Dendritic cell treated with granulocyte-macrophage colony-stimulating factor and Interleukin-4, amounts not matched to agents 40 ng/mL and 50 ng/mL, for 4 days (primary cell): ENCODE measurements at regions not wholly inside any gene's neighbourhood (a gene's known extent, or its start where the extent isn't known, plus 50 kb on each side); places are given as distances from the start of the nearest gene placed in this dataset.

Experiments
- H3K27ac Mint-ChIP-seq: one replicate; pipeline ENCODE4 v1.8.0; 2022; ENCODE audit warnings: mild to moderate bottlenecking, mixed read lengths
- H3K27me3 Mint-ChIP-seq: one replicate; pipeline ENCODE4 v1.8.0; 2022; ENCODE audit warnings: mild to moderate bottlenecking, mixed read lengths
- H3K36me3 Mint-ChIP-seq: one replicate; pipeline ENCODE4 v1.8.0; 2022; ENCODE audit warnings: low read depth, mixed read lengths
- H3K4me1 Mint-ChIP-seq: one replicate; pipeline ENCODE4 v1.8.0; 2022; ENCODE audit warnings: low read depth, mixed read lengths
- H3K4me3 Mint-ChIP-seq: one replicate; pipeline ENCODE4 v1.8.0; 2022; ENCODE audit warnings: mild to moderate bottlenecking, moderate library complexity, mixed read lengths
- H3K9me3 Mint-ChIP-seq: one replicate; pipeline ENCODE4 v1.8.0; 2022; ENCODE audit warnings: mixed read lengths
- intact Hi-C: fragments of 100-400 bp; cut with micrococcal nuclease; formaldehyde crosslinking; loops from one replicate; pipeline ENCODE4 v1.15.0; 2022

DNA sequence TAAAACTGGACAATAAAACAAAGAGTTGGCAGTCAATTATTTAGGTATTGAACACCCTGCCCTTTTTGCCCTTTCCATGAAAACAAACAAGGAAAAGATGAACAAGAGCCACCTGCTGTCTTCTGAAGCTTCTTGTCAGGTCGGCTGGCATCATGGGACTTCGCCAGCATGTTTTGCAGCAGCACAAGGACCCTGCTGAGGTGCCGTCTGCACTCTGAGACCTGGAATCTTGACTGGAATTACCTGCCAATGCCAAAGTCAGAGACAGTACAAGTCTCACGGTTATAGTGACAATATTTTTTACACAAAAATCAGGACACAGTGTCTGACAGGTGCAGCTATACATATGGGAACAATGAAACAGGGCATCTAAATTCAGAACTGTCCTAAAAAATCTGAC is 284.5 kb downstream of the GASK1B start:
- intact Hi-C loops: no loop called here
- H3K27me3 Mint-ChIP-seq: no peaks in the 10 kb centered on the region
- no peaks in the 10 kb centered on the region for H3K36me3 Mint-ChIP-seq
- H3K9me3 Mint-ChIP-seq: no peaks in the 10 kb centered on the region
- H3K4me3 Mint-ChIP-seq: no peak overlapping the region
- H3K27ac Mint-ChIP-seq: no peak overlapping the region
- H3K4me1 Mint-ChIP-seq: no peaks in the 10 kb centered on the region

- intact Hi-C loops: no loop called here
- no peaks in the 10 kb centered on the region for H3K9me3 Mint-ChIP-seq
- H3K36me3 Mint-ChIP-seq: no peaks in the 10 kb centered on the region
- no peak overlapping the region for H3K4me3 Mint-ChIP-seq
- H3K27me3 Mint-ChIP-seq: no peaks in the 10 kb centered on the region
- no peak overlapping the region for H3K27ac Mint-ChIP-seq
- H3K4me1 Mint-ChIP-seq: no peaks in the 10 kb centered on the region
Observed at GRCh38 chr4:157887316-157887715, 285.5 kb downstream of the GASK1B start.

- no peaks in the 10 kb centered on the region for H3K36me3 Mint-ChIP-seq
- no peaks in the 10 kb centered on the region for H3K27me3 Mint-ChIP-seq
- H3K9me3 Mint-ChIP-seq: no peaks in the 10 kb centered on the region
- no peak overlapping the region for H3K27ac Mint-ChIP-seq
- H3K4me1 Mint-ChIP-seq: no peaks in the 10 kb centered on the region
- H3K4me3 Mint-ChIP-seq: no peak overlapping the region
- intact Hi-C loops: no loop called here
Observed at GRCh38 chr4:157886645-157887044, 286.2 kb downstream of the GASK1B start.

DNA sequence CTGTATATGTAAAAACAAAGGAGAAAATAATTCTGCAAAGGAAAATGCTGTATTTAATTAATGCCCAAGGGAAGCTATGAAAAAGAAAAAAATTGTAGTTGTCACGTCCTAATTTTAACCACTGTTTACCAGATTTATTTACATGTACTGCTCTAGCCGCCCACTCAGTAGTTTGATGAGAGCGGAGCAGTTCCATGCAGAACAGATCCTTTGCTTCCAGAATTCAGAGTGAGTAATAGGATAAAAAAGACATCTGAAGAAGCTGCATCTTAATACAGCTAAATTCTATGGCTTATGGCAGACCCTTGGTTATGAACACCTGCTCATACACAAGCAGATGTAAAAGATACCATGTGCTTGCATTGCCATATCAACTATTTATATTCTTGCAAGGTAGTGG is 287.0 kb downstream of the GASK1B start:
- no peaks in the 10 kb centered on the region for H3K36me3 Mint-ChIP-seq
- intact Hi-C loops: no loop called here

DNA sequence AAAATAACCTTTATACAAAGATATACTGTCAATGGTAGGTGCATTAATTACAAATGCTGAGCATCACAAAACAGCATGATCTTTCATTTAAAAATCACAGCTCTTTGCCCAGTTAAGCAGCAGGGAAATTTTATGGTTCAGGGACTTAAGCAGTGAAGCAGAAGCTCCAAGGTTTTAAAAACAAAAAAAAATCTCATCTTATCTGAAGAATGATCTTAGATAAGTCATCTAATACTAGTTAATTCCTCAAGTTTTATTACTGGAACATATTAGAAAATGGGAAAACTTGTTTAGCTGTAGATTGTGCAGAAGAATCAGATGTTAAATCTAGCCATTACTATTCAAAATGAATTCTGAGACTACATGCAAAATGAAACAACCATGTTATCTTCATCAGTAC is 289.9 kb downstream of the GASK1B start:
- H3K27me3 Mint-ChIP-seq: no peaks in the 10 kb centered on the region
- intact Hi-C loops: no loop called here
- no peak overlapping the region for H3K27ac Mint-ChIP-seq
- no peak overlapping the region for H3K4me3 Mint-ChIP-seq
- no peaks in the 10 kb centered on the region for H3K36me3 Mint-ChIP-seq
- H3K4me1 Mint-ChIP-seq: no peaks in the 10 kb centered on the region
- no peaks in the 10 kb centered on the region for H3K9me3 Mint-ChIP-seq

More for the DNA sequence above, 287.0 kb downstream of the GASK1B start:
- H3K4me1 Mint-ChIP-seq: no peaks in the 10 kb centered on the region
- no peak overlapping the region for H3K27ac Mint-ChIP-seq
- no peaks in the 10 kb centered on the region for H3K9me3 Mint-ChIP-seq
- H3K27me3 Mint-ChIP-seq: no peaks in the 10 kb centered on the region
- no peak overlapping the region for H3K4me3 Mint-ChIP-seq

DNA sequence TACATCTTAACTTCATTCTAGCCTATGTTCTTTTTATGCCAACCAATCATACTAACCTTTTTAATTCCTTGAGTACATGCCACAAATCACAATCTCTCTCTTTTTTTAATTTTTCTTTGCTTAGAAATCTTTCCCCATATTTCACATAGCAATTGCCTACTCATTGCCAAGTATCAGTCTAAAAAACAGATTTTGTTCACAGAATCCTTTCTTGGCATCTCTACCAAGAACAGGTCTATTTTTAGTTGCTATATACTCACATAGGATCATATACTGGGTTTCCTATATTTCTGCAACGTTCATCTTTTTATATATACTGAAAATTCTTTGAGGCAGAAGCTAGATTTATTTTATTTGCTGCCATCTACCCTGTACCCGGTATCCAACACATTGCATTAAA is 292.1 kb downstream of the GASK1B start:
- no peaks in the 10 kb centered on the region for H3K27me3 Mint-ChIP-seq
- H3K9me3 Mint-ChIP-seq: no peaks in the 10 kb centered on the region
- H3K4me1 Mint-ChIP-seq: no peaks in the 10 kb centered on the region
- no peak overlapping the region for H3K27ac Mint-ChIP-seq
- no peaks in the 10 kb centered on the region for H3K36me3 Mint-ChIP-seq
- H3K4me3 Mint-ChIP-seq: no peak overlapping the region
- intact Hi-C loops: no loop called here

DNA sequence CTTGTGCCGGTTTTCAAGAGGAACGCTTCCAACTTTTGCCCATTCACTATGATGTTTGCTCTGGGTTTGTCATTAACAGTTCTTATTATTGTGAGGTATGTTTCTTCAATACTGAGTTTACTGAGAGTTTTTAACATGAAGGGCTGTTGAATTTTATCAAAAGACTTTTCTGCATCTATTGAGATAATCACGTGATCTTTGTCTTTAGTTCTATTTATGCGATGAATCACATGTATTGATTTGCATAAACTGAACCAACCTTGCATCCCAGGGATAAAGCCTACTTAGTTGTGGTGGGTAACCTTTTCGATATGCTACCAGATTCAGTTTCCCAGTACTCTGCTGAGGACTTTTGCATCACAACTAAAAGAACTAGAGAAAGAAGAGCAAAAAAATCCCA is 318.0 kb downstream of the GASK1B start:
- intact Hi-C loops: no loop called here
- no peak overlapping the region for H3K27ac Mint-ChIP-seq
- no peaks in the 10 kb centered on the region for H3K27me3 Mint-ChIP-seq
- peaks cover 9% of the 10 kb centered on the region for H3K9me3 Mint-ChIP-seq
- no peak overlapping the region for H3K4me3 Mint-ChIP-seq
- H3K36me3 Mint-ChIP-seq: no peaks in the 10 kb centered on the region
- no peaks in the 10 kb centered on the region for H3K4me1 Mint-ChIP-seq

DNA sequence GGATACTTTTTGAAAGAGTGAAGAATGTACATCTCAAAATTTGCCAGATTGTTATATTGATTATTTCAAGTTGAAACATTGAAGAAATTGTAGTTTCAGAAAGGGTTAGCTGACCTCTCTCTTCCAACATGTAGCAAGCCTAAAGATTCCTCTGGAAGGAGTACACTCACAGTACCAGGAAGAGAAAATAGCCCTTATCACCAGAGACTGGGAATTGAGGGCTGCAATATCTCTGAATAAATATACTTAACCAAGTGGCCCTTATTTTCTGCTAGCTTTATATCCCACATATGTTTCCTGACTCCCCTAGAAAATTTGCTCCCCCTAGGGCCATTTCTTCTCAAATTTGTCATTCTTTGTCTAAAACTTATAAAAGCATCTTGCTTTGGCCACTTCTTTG is 332.2 kb downstream of the GASK1B start:
- no peak overlapping the region for H3K4me3 Mint-ChIP-seq
- no peaks in the 10 kb centered on the region for H3K36me3 Mint-ChIP-seq
- intact Hi-C loops: no loop called here
- no peaks in the 10 kb centered on the region for H3K9me3 Mint-ChIP-seq
- H3K27me3 Mint-ChIP-seq: no peaks in the 10 kb centered on the region
- no peak overlapping the region for H3K27ac Mint-ChIP-seq
- H3K4me1 Mint-ChIP-seq: no peaks in the 10 kb centered on the region

- H3K9me3 Mint-ChIP-seq: no peaks in the 10 kb centered on the region
- H3K27ac Mint-ChIP-seq: no peak overlapping the region
- intact Hi-C loops: no loop called here
- no peak overlapping the region for H3K4me3 Mint-ChIP-seq
- no peaks in the 10 kb centered on the region for H3K36me3 Mint-ChIP-seq
- no peaks in the 10 kb centered on the region for H3K27me3 Mint-ChIP-seq
- no peaks in the 10 kb centered on the region for H3K4me1 Mint-ChIP-seq
Observed at GRCh38 chr4:157840034-157840433, 332.8 kb downstream of the GASK1B start.

- Mint-ChIP-seq H3K27ac (no peak overlapping the region), H3K4me1 (no peaks in the 10 kb centered on the region), H3K36me3 (no peaks in the 10 kb centered on the region), H3K4me3 (no peak overlapping the region), H3K27me3 (no peaks in the 10 kb centered on the region), H3K9me3 (no peaks in the 10 kb centered on the region)
- intact Hi-C loops: no loop called here
Observed at GRCh38 chr4:157838366-157838765, 334.5 kb downstream of the GASK1B start.

GRCh38 chr4:157837071-157837703 is 335.6 kb downstream of the GASK1B start:
- H3K27me3 Mint-ChIP-seq: no peaks in the 10 kb centered on the region
- H3K4me3 Mint-ChIP-seq: no peak overlapping the region
- intact Hi-C loops: no loop called here
- no peaks in the 10 kb centered on the region for H3K36me3 Mint-ChIP-seq
- H3K27ac Mint-ChIP-seq: no peak overlapping the region
- no peaks in the 10 kb centered on the region for H3K4me1 Mint-ChIP-seq
- H3K9me3 Mint-ChIP-seq: no peaks in the 10 kb centered on the region

DNA sequence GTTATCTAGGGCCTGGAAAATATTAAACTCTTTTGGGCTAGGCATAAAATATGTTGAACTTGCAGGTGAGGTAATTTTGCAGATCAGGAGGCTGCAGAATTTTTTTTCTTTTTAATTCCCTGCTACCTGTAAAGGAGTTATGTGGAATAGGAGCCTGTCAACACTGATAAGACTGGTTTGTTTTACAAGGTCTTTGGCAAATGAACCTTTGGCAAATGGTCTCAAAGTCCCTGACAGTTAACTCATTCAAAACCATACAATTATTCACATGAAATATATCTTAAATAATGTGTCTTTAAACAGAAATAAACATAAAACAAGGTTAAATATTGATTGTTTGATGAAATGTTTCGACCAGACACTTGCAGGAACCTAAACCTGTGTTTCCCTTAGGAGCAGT is 340.2 kb downstream of the GASK1B start:
- H3K9me3 Mint-ChIP-seq: no peaks in the 10 kb centered on the region
- no peak overlapping the region for H3K4me3 Mint-ChIP-seq
- no peaks in the 10 kb centered on the region for H3K4me1 Mint-ChIP-seq
- no peak overlapping the region for H3K27ac Mint-ChIP-seq
- H3K27me3 Mint-ChIP-seq: no peaks in the 10 kb centered on the region
- intact Hi-C loops: no loop called here
- H3K36me3 Mint-ChIP-seq: no peaks in the 10 kb centered on the region

- peaks cover 25% of the 10 kb centered on the region for H3K9me3 Mint-ChIP-seq
- no peak overlapping the region for H3K4me3 Mint-ChIP-seq
- H3K36me3 Mint-ChIP-seq: no peaks in the 10 kb centered on the region
- intact Hi-C loops: no loop called here
- no peaks in the 10 kb centered on the region for H3K27me3 Mint-ChIP-seq
- H3K4me1 Mint-ChIP-seq: no peaks in the 10 kb centered on the region
- H3K27ac Mint-ChIP-seq: no peak overlapping the region
Observed at GRCh38 chr4:157824021-157824420, 348.8 kb downstream of the GASK1B start.

- H3K4me3 Mint-ChIP-seq: no peak overlapping the region
- intact Hi-C loops: no loop called here
- H3K4me1 Mint-ChIP-seq: no peaks in the 10 kb centered on the region
- no peaks in the 10 kb centered on the region for H3K27me3 Mint-ChIP-seq
- no peak overlapping the region for H3K27ac Mint-ChIP-seq
- H3K36me3 Mint-ChIP-seq: no peaks in the 10 kb centered on the region
- peaks cover 20% of the 10 kb centered on the region for H3K9me3 Mint-ChIP-seq
Observed at GRCh38 chr4:157821814-157822213, 351.0 kb downstream of the GASK1B start.

DNA sequence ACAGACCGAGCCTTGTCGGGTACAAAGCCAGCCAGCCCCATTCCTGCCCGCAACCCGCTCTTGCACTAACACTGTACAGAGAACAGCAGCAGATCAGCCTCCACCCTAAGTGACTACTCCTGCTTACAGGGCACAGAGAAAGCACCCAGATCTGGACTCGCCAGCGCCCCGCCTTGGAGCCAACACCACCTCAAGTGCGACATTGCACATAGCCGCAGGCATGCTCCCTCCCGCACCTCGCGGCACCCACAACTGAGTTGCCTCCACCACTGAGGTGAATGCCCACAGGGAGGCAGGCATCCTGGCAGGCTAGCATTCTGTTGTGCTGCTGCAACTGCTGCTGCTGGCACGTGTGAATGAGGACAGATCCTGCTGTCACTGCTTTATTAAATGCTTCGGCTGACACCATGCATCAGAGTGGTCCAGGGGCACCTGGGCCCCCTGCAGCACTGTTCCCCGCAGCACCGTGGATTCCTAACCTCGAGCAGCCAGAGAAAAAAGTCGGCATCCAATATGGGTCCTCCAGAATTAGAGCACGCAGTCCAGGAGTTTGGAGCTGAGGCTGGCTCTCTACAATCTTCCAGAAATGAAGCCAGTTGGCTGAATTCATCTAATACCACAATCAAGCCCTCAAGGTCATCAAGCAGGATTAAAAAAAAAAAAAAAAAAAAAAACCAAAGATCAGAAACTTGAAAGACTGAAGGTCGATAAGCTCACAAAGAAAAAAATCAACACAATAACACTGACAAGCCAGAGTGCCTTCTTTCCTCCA is 352.9 kb downstream of the GASK1B start:
- intact Hi-C loops: no loop called here

More for the DNA sequence above, 352.9 kb downstream of the GASK1B start:
- no peak overlapping the region for H3K4me3 Mint-ChIP-seq
- no peak overlapping the region for H3K27ac Mint-ChIP-seq
- H3K9me3 Mint-ChIP-seq: peaks cover 19% of the 10 kb centered on the region
- H3K4me1 Mint-ChIP-seq: no peaks in the 10 kb centered on the region
- no peaks in the 10 kb centered on the region for H3K27me3 Mint-ChIP-seq
- H3K36me3 Mint-ChIP-seq: no peaks in the 10 kb centered on the region
